GM12878 (cell line): ENCODE measurements at regions not wholly inside any gene's neighbourhood (a gene's known extent, or its start where the extent isn't known, plus 50 kb on each side); places are given as distances from the start of the nearest gene placed in this dataset.

Experiments
- ATAC-seq: fragments of 200-7000 bp; cut with Tn5 transposase; 3 replicates; pipeline ENCODE4 v1.9.1; 2020; ENCODE audit warnings: mild to moderate bottlenecking, moderate library complexity
- BruUV-seq: library from RNA; stranded (reverse); fragments of 400-500 nt; replicated peaks from 2 replicates; lab custom pipeline; 2021; lab: Mats Ljungman, UMichigan
- CTCF ChIA-PET: fragments of 300-600 bp; sonication (Branson Sonifier 250); formaldehyde crosslinking; extraction: SDS; loops from one replicate; lab custom pipeline; 2021; ENCODE audit warnings: inconsistent platforms; lab: Yijun Ruan, JAX
- POLR2A ChIA-PET: fragments of 350-600 bp; formaldehyde crosslinking; extraction: SDS; loops from one replicate; lab custom pipeline; 2021; ENCODE audit warnings: inconsistent platforms; lab: Charles Lee
- RAD21 ChIA-PET: fragments of 300-600 bp; sonication (Branson Sonifier 250); formaldehyde crosslinking; loops from one replicate; lab custom pipeline; 2023; ENCODE audit warnings: antibody characterized with exemption; ENCODE audit not compliant: unreplicated experiment; lab: Charles Lee
- SMC1A ChIA-PET: fragments of 300-600 bp; sonication (Branson Sonifier 250); formaldehyde crosslinking; loops from one replicate; lab custom pipeline; 2023; ENCODE audit not compliant: unreplicated experiment, uncharacterized antibody; lab: Charles Lee
- DNase-seq: peaks from one replicate; pipeline ENCODE4 v3.0.0-alpha.2; 2011; ENCODE audit warnings: low read depth, low spot score
- FAIRE-seq: peaks from 3 replicates; lab custom pipeline; 2011; peaks lifted over from hg19 to GRCh38; lab: Jason Lieb, UNC
- H2AFZ ChIP-seq: 2 replicates; pipeline ENCODE4 v1.6.0; 2011; ENCODE audit warnings: low read depth, low read length, control low read depth; ENCODE audit not compliant: control insufficient read depth
- H3K27ac ChIP-seq: 2 replicates; pipeline ENCODE4 v1.5.1; 2011; ENCODE audit warnings: control low read depth; ENCODE audit not compliant: control insufficient read depth, insufficient read depth
- H3K27me3 ChIP-seq, 2 experiments: replicated peaks in 1 of 2; 2 replicates each; pipeline versions ENCODE4 v1.6.0 to v1.6.1; 2011; ENCODE audit warnings: low read length in 1 of 2; ENCODE audit not compliant: control insufficient read depth in 2 of 2, insufficient read depth in 2 of 2
- H3K36me3 ChIP-seq, 2 experiments: 2 replicates each; pipeline ENCODE4 v1.5.1; 2011; ENCODE audit warnings: low read length in 1 of 2; ENCODE audit not compliant: control insufficient read depth in 2 of 2, insufficient read depth in 2 of 2
- H3K4me1 ChIP-seq: 2 replicates; pipeline ENCODE4 v1.6.1; 2011; ENCODE audit warnings: mild to moderate bottlenecking, low read length, moderate library complexity, mixed read lengths; ENCODE audit not compliant: control insufficient read depth, insufficient read depth
- H3K4me2 ChIP-seq: 2 replicates; pipeline ENCODE4 v1.6.0; 2011; ENCODE audit warnings: control low read depth; ENCODE audit not compliant: control insufficient read depth, insufficient read depth
- H3K4me3 ChIP-seq: fragments of 200-600 bp; sonication (generic); 2 replicates; pipeline ENCODE4 v1.5.1; 2016
- H3K79me2 ChIP-seq: 2 replicates; pipeline ENCODE4 v1.6.0; 2011; ENCODE audit warnings: low read length; ENCODE audit not compliant: control insufficient read depth, insufficient read depth
- H3K9ac ChIP-seq: 2 replicates; pipeline ENCODE4 v1.8.0; 2011; ENCODE audit warnings: low read length, control low read depth, mixed read lengths; ENCODE audit not compliant: control insufficient read depth, insufficient read depth
- H3K9me3 ChIP-seq: replicated peaks from 3 replicates; pipeline ENCODE4 v1.5.1; 2011; ENCODE audit warnings: mild to moderate bottlenecking, low read length; ENCODE audit not compliant: control insufficient read depth, insufficient read depth
- H4K20me1 ChIP-seq: 2 replicates; pipeline ENCODE4 v1.6.0; 2011; ENCODE audit not compliant: control insufficient read depth, insufficient read depth
- CBX3 ChIP-seq: fragments of 200-600 bp; sonication (generic); IDR thresholded peaks from 2 replicates; pipeline ENCODE4 v1.6.1; 2016; ENCODE audit warnings: low read depth, borderline replicate concordance
- CHD1 ChIP-seq: IDR thresholded peaks from 2 replicates; pipeline ENCODE4 v1.6.1; 2012; ENCODE audit warnings: low read depth, low read length, improper control_type of control experiment
- EZH2 ChIP-seq: IDR thresholded peaks from 2 replicates; pipeline ENCODE4 v1.6.1; 2012; ENCODE audit warnings: low read depth, mild to moderate bottlenecking, control low read depth, inconsistent platforms, low read length, borderline replicate concordance; ENCODE audit not compliant: control insufficient read depth
- FOS ChIP-seq: IDR thresholded peaks from 3 replicates; pipeline ENCODE4 v1.6.1; 2011; ENCODE audit warnings: borderline replicate concordance; ENCODE audit not compliant: insufficient read length; ENCODE audit errors: extremely low read depth
- NR2F1 ChIP-seq: fragments of 450-650 bp; conservative IDR thresholded peaks from 2 replicates; pipeline ENCODE4 v1.6.1; 2017; ENCODE audit warnings: mild to moderate bottlenecking
- PML ChIP-seq: IDR thresholded peaks from 2 replicates; pipeline ENCODE4 v1.6.1; 2012; ENCODE audit warnings: low read length, inconsistent platforms
- RAD21 ChIP-seq: IDR thresholded peaks from 2 replicates; pipeline ENCODE4 v1.6.1; 2011; ENCODE audit warnings: mild to moderate bottlenecking, low read depth, low read length, moderate library complexity; ENCODE audit not compliant: insufficient read depth
- RB1 ChIP-seq: fragments of 450-650 bp; formaldehyde crosslinking; IDR thresholded peaks from 2 replicates; pipeline ENCODE4 v1.6.1; 2017; ENCODE audit warnings: mild to moderate bottlenecking, borderline replicate concordance
- RELA ChIP-seq: fragments of 450-650 bp; IDR thresholded peaks from 2 replicates; pipeline ENCODE4 v1.8.0; 2014; ENCODE audit warnings: borderline replicate concordance; ENCODE audit not compliant: partially characterized antibody
- SIX5 ChIP-seq: IDR thresholded peaks from 2 replicates; pipeline ENCODE4 v1.6.1; 2011; ENCODE audit warnings: mild to moderate bottlenecking, low read depth, low read length, moderate library complexity; ENCODE audit not compliant: severe bottlenecking
- TBL1XR1 ChIP-seq: IDR thresholded peaks from 2 replicates; pipeline ENCODE4 v1.6.1; 2012; ENCODE audit warnings: low read depth, low read length, improper control_type of control experiment
- WGBS: methylation state at CpG from one replicate; pipeline ENCODE4 v1.1.6; 2016; ENCODE audit warnings: low lambda C conversion rate; ENCODE audit not compliant: insufficient replicate concordance, insufficient coverage; ENCODE audit errors: missing lambda C conversion rate; 5-methylcytosine and 5-hydroxymethylcytosine counted together
- in situ Hi-C: fragments of 300-500 bp; cut with MboI; formaldehyde crosslinking; loops from 9 replicates; pipeline ENCODE4 v1.14.3; 2018; ENCODE audit warnings: mixed read lengths
- intact Hi-C: fragments of 100-400 bp; cut with micrococcal nuclease; formaldehyde crosslinking; loops from one replicate; pipeline ENCODE4 v1.14.2; 2022; ENCODE audit not compliant: unreplicated experiment
- TF ChIP-seq, protein P1 (sequence below): fragments of 450-650 bp; IDR thresholded peaks from 2 replicates; pipeline ENCODE4 v1.6.1; 2018; ENCODE audit warnings: borderline replicate concordance, mild to moderate bottlenecking; ENCODE audit not compliant: partially characterized antibody
- TF ChIP-seq, protein P2 (sequence below): IDR thresholded peaks from 2 replicates; pipeline ENCODE4 v1.6.1; 2012; ENCODE audit warnings: low read length, inconsistent platforms
- TF ChIP-seq, protein P3 (sequence below): fragments of 450-650 bp; formaldehyde crosslinking; IDR thresholded peaks from 2 replicates; pipeline ENCODE4 v1.4.0; 2020; ENCODE audit warnings: mild to moderate bottlenecking, moderate library complexity

DNA sequence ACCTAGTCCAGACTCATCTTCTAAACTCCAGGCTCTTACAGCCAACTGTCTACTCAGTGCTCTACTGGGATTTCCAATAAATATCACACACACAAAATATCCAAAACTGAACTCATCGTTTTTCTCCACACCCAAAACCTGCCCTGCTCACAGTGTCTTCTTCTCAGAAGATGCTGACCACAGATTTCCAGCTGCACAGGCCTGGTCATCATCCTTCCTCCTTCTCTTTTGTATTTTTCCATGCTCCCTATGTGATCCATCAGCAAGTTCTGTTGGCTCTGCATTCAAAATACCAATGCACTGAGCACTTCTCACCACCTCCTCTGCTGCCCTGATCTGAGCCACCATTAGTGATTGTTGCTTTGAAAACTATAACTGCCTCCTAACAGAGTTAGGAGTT is 159.5 kb upstream of the KAZN start:
- BruUV-seq: no TSS peak
- intact Hi-C loops: no loop called here
- DNase-seq (no peak), FAIRE-seq (no peak), ATAC-seq (no peak)
- POLR2A ChIA-PET: no interaction called here
- no peaks in the 10 kb centered on the region for H3K9me3 ChIP-seq
- no peak overlapping the region for H2AFZ ChIP-seq
- H3K4me1 ChIP-seq: no peaks in the 10 kb centered on the region
- SMC1A ChIA-PET: no interaction called here
- CTCF ChIA-PET: no interaction called here
- H3K79me2 ChIP-seq: no peaks in the 10 kb centered on the region
- 0% methylated on average over 1 of the region's 1 CpG for WGBS
- H3K27ac ChIP-seq: no peak overlapping the region
- no peaks in the 10 kb centered on the region for H3K36me3 ChIP-seq
- no peaks in the 10 kb centered on the region for H3K27me3 ChIP-seq
- no peak overlapping the region for H3K4me3 ChIP-seq
- H4K20me1 ChIP-seq: no peaks in the 10 kb centered on the region
- TF ChIP-seq EZH2 (no peak), CBX3 (no peak), FOS (no peak), SIX5 (no peak), RELA (no peak), NR2F1 (no peak), RAD21 (no peak), RB1 (no peak), CHD1 (no peak), PML (no peak), TBL1XR1 (no peak)
- TF ChIP-seq, protein P1, sequence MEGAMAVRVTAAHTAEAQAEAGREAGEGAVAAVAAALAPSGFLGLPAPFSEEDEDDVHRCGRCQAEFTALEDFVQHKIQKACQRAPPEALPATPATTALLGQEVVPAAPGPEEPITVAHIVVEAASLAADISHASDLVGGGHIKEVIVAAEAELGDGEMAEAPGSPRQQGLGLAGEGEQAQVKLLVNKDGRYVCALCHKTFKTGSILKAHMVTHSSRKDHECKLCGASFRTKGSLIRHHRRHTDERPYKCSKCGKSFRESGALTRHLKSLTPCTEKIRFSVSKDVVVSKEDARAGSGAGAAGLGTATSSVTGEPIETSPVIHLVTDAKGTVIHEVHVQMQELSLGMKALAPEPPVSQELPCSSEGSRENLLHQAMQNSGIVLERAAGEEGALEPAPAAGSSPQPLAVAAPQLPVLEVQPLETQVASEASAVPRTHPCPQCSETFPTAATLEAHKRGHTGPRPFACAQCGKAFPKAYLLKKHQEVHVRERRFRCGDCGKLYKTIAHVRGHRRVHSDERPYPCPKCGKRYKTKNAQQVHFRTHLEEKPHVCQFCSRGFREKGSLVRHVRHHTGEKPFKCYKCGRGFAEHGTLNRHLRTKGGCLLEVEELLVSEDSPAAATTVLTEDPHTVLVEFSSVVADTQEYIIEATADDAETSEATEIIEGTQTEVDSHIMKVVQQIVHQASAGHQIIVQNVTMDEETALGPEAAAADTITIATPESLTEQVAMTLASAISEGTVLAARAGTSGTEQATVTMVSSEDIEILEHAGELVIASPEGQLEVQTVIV: no peak
- TF ChIP-seq, protein P2, sequence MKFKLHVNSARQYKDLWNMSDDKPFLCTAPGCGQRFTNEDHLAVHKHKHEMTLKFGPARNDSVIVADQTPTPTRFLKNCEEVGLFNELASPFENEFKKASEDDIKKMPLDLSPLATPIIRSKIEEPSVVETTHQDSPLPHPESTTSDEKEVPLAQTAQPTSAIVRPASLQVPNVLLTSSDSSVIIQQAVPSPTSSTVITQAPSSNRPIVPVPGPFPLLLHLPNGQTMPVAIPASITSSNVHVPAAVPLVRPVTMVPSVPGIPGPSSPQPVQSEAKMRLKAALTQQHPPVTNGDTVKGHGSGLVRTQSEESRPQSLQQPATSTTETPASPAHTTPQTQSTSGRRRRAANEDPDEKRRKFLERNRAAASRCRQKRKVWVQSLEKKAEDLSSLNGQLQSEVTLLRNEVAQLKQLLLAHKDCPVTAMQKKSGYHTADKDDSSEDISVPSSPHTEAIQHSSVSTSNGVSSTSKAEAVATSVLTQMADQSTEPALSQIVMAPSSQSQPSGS: no peak
- TF ChIP-seq, protein P3, sequence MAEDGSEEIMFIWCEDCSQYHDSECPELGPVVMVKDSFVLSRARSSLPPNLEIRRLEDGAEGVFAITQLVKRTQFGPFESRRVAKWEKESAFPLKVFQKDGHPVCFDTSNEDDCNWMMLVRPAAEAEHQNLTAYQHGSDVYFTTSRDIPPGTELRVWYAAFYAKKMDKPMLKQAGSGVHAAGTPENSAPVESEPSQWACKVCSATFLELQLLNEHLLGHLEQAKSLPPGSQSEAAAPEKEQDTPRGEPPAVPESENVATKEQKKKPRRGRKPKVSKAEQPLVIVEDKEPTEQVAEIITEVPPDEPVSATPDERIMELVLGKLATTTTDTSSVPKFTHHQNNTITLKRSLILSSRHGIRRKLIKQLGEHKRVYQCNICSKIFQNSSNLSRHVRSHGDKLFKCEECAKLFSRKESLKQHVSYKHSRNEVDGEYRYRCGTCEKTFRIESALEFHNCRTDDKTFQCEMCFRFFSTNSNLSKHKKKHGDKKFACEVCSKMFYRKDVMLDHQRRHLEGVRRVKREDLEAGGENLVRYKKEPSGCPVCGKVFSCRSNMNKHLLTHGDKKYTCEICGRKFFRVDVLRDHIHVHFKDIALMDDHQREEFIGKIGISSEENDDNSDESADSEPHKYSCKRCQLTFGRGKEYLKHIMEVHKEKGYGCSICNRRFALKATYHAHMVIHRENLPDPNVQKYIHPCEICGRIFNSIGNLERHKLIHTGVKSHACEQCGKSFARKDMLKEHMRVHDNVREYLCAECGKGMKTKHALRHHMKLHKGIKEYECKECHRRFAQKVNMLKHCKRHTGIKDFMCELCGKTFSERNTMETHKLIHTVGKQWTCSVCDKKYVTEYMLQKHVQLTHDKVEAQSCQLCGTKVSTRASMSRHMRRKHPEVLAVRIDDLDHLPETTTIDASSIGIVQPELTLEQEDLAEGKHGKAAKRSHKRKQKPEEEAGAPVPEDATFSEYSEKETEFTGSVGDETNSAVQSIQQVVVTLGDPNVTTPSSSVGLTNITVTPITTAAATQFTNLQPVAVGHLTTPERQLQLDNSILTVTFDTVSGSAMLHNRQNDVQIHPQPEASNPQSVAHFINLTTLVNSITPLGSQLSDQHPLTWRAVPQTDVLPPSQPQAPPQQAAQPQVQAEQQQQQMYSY (CRISPR knock-in tag): no peak
- H3K4me2 ChIP-seq: no peak overlapping the region
- RAD21 ChIA-PET: no interaction called here
- no peak overlapping the region for H3K9ac ChIP-seq
- in situ Hi-C loops: no loop called here
